HCT116 (cell line): ENCODE measurements at regions not wholly inside any gene's neighbourhood (a gene's known extent, or its start where the extent isn't known, plus 50 kb on each side); places are given as distances from the start of the nearest gene placed in this dataset.

Experiments
- ATAC-seq: fragments of 200-7000 bp; cut with Tn5 transposase; 2 replicates; pipeline ENCODE4 v1.9.1; 2020; ENCODE audit warnings: mild to moderate bottlenecking, moderate library complexity
- BruUV-seq: library from RNA; stranded (reverse); fragments of 400-500 nt; replicated peaks from 2 replicates; lab custom pipeline; 2021; lab: Mats Ljungman, UMichigan
- CTCF ChIA-PET: fragments of 300-600 bp; sonication (Branson Sonifier 250); formaldehyde crosslinking; loops from one replicate; lab custom pipeline; 2021; ENCODE audit warnings: antibody characterized with exemption; lab: Charles Lee
- POLR2A ChIA-PET: fragments of 300-600, 350-600 bp; sonication (Branson Sonifier 250); formaldehyde crosslinking; loops from one replicate; lab custom pipeline; 2021; ENCODE audit warnings: antibody characterized with exemption; lab: Charles Lee
- RAD21 ChIA-PET, 2 experiments: fragments of 300-600 bp; sonication (Branson Sonifier 250); formaldehyde crosslinking; loops; one replicate each; lab custom pipeline; 2023; ENCODE audit warnings: low total read pairs in 2 of 2; ENCODE audit not compliant: uncharacterized antibody in 2 of 2, unreplicated experiment in 2 of 2, low non-redundant PET in 1 of 2; lab: Charles Lee
- DNase-seq: peaks from one replicate; pipeline ENCODE4 v3.0.0-alpha.2; 2010; ENCODE audit warnings: low read depth, low spot score
- H2AFZ ChIP-seq: fragments of 200-600 bp; shearing (Covaris generic), sonication (generic); 2 replicates; pipeline ENCODE4 v1.6.1; 2017; ENCODE audit warnings: low read depth, mixed run types, mixed read lengths, antibody characterized with exemption, low read length; ENCODE audit not compliant: poor library complexity, severe bottlenecking
- H3K27ac ChIP-seq: 2 replicates; pipeline ENCODE4 v1.5.1; 2012; ENCODE audit warnings: low read depth, low read length
- H3K27me3 ChIP-seq: fragments of 200-600 bp; sonication (generic); 2 replicates; pipeline ENCODE4 v1.6.1; 2016; ENCODE audit warnings: mixed run types, low read length, mixed read lengths; ENCODE audit not compliant: insufficient read depth
- H3K36me3 ChIP-seq, 2 experiments: fragments of 200-500 bp in 1 of 2; fragments of 200-600 bp in 1 of 2; sonication (Bioruptor generic) in 1 of 2; sonication (generic) in 1 of 2; 2 replicates each; pipeline versions ENCODE4 v1.5.1 to v1.6.1; 2014 to 2016; ENCODE audit warnings: low read length in 2 of 2, inconsistent platforms in 1 of 2, mixed read lengths in 1 of 2, mixed run types in 1 of 2; ENCODE audit not compliant: insufficient read depth in 2 of 2, control insufficient read depth in 1 of 2
- H3K4me1 ChIP-seq, 2 experiments: fragments of 200-600 bp in 1 of 2; sonication (generic) in 1 of 2; 2 replicates each; pipeline versions ENCODE4 v1.5.1 to v1.6.1; 2012 to 2017; ENCODE audit warnings: low read length in 2 of 2, inconsistent platforms in 1 of 2, mild to moderate bottlenecking in 1 of 2, mixed read lengths in 1 of 2, mixed run types in 1 of 2, moderate library complexity in 1 of 2; ENCODE audit not compliant: insufficient read depth in 2 of 2, control insufficient read depth in 1 of 2
- H3K4me2 ChIP-seq: fragments of 200-600 bp; sonication (generic); 2 replicates; pipeline ENCODE4 v1.6.1; 2017; ENCODE audit warnings: mixed run types, low read length, mixed read lengths
- H3K4me3 ChIP-seq, 2 experiments: fragments of 200-600 bp in 1 of 2; sonication (generic) in 1 of 2; replicated peaks in 1 of 2; 2 replicates each; pipeline ENCODE4 v1.5.1; 2011 to 2016; ENCODE audit warnings: low read length in 2 of 2, control low read depth in 1 of 2, low read depth in 1 of 2, mild to moderate bottlenecking in 1 of 2, mixed read lengths in 1 of 2, mixed run types in 1 of 2
- H3K79me2 ChIP-seq: fragments of 200-600 bp; sonication (generic); 2 replicates; pipeline ENCODE4 v1.6.1; 2017; ENCODE audit warnings: mild to moderate bottlenecking, mixed run types, low read length, moderate library complexity, mixed read lengths; ENCODE audit not compliant: insufficient read depth
- H3K9ac ChIP-seq: fragments of 200-600 bp; sonication (generic); 2 replicates; pipeline ENCODE4 v1.6.1; 2016; ENCODE audit warnings: low read length, mixed read lengths
- H3K9me2 ChIP-seq: fragments of 200-600 bp; sonication (generic), shearing (Covaris generic); 2 replicates; pipeline ENCODE4 v1.6.1; 2017; ENCODE audit warnings: mixed run types, mild to moderate bottlenecking, moderate library complexity; ENCODE audit not compliant: insufficient read depth
- H3K9me3 ChIP-seq, 2 experiments: fragments of 200-500 bp in 1 of 2; fragments of 200-600 bp in 1 of 2; sonication (Bioruptor generic) in 1 of 2; sonication (generic) in 1 of 2; 2 replicates each; pipeline ENCODE4 v1.6.1; 2014 to 2017; ENCODE audit warnings: low read length in 2 of 2, mixed read lengths in 2 of 2, inconsistent platforms in 1 of 2, low read depth in 1 of 2, mild to moderate bottlenecking in 1 of 2, mixed run types in 1 of 2, moderate library complexity in 1 of 2; ENCODE audit not compliant: control insufficient read depth in 1 of 2, insufficient read depth in 1 of 2
- H4K20me1 ChIP-seq: fragments of 200-600 bp; sonication (generic), shearing (Covaris generic); 2 replicates; pipeline ENCODE4 v1.6.1; 2017; ENCODE audit warnings: mixed run types, mild to moderate bottlenecking, moderate library complexity; ENCODE audit not compliant: insufficient read depth
- CBX3 ChIP-seq: IDR thresholded peaks from 2 replicates; pipeline ENCODE4 v1.6.1; 2012; ENCODE audit warnings: low read depth
- CEBPB ChIP-seq: IDR thresholded peaks from 2 replicates; pipeline ENCODE4 v1.6.1; 2012; ENCODE audit warnings: low read depth
- EGR1 ChIP-seq: IDR thresholded peaks from 2 replicates; pipeline ENCODE4 v1.6.1; 2012; ENCODE audit warnings: low read depth
- ELF1 ChIP-seq: IDR thresholded peaks from 2 replicates; pipeline ENCODE4 v1.6.1; 2012; ENCODE audit warnings: low read depth, borderline replicate concordance
- EZH2 ChIP-seq: fragments of 200-600 bp; sonication (generic); IDR thresholded peaks from 2 replicates; pipeline ENCODE4 v1.6.1; 2017; ENCODE audit warnings: antibody characterized with exemption, mixed run types
- EZH2phosphoT487 ChIP-seq: fragments of 200-600 bp; IDR thresholded peaks from 2 replicates; pipeline ENCODE4 v1.6.1; 2018; ENCODE audit warnings: antibody characterized with exemption, borderline replicate concordance
- POLR2A ChIP-seq: IDR thresholded peaks from 2 replicates; pipeline ENCODE4 v1.7.0; 2011; ENCODE audit warnings: borderline replicate concordance; ENCODE audit not compliant: insufficient read depth, insufficient read length; ENCODE audit errors: extremely low read depth
- POLR2AphosphoS5 ChIP-seq: IDR thresholded peaks from 2 replicates; pipeline ENCODE4 v1.6.1; 2011; ENCODE audit warnings: mild to moderate bottlenecking, low read depth, low read length, moderate library complexity
- RAD21 ChIP-seq: IDR thresholded peaks from 2 replicates; pipeline ENCODE4 v1.6.1; 2012; ENCODE audit warnings: low read depth, mild to moderate bottlenecking
- SIN3A ChIP-seq: IDR thresholded peaks from 2 replicates; pipeline ENCODE4 v1.6.1; 2012; ENCODE audit warnings: low read depth
- ZFX ChIP-seq: fragments of 450-650 bp; IDR thresholded peaks from 2 replicates; pipeline ENCODE4 v1.6.1; 2017
- ZNF274 ChIP-seq: fragments of 200-500 bp; sonication (Bioruptor generic); IDR thresholded peaks from 2 replicates; pipeline ENCODE4 v1.6.1; 2014; ENCODE audit warnings: mild to moderate bottlenecking, low read depth, low read length, inconsistent platforms
- intact Hi-C: fragments of 100-400 bp; cut with micrococcal nuclease; formaldehyde crosslinking; loops from 2 replicates; pipeline ENCODE4 v1.10.0; 2022
- TF ChIP-seq, protein P1 (sequence below): IDR thresholded peaks from 2 replicates; pipeline ENCODE4 v1.6.1; 2012
- TF ChIP-seq, protein P2 (sequence below): IDR thresholded peaks from 2 replicates; pipeline ENCODE4 v1.6.1; 2012
- TF ChIP-seq, protein P3 (sequence below): IDR thresholded peaks from 2 replicates; pipeline ENCODE4 v1.6.1; 2012; ENCODE audit warnings: low read depth

DNA sequence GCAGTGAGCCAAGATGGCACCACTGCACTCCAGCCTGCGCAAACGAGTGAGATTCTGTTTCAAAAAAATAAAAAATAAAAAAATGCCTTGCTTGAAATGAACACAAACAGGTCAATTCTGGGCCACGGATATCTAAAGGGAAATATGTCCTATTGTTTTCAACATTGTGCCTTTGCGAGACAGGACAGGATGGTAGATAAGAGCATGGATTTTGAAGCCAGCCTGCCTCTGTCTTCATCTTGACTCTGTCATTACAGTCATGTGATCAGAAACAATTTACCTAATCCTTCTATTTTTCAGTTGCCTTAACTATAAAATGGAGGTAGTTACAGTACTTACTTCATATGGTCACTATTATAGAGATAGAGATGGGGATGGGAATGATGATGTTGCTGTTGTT, 56.7 kb upstream of the ZSWIM5 start:
- H3K9ac ChIP-seq: no peak overlapping the region
- ChIA-PET CTCF (no interaction called here), POLR2A (no interaction called here), RAD21 (no interaction called here)
- TF ChIP-seq SIN3A (no peak), RAD21 (no peak), CEBPB (no peak)
- no TSS peak for BruUV-seq
- no peak overlapping the region for H2AFZ ChIP-seq
- peaks cover 4 to 11% of the 10 kb centered on the region in 2 experiments; a peak in 2 of 4 replicates for H3K9me3 ChIP-seq
- peaks cover 0 to 8% of the 10 kb centered on the region in 2 experiments; a peak in 2 of 4 replicates for H3K4me1 ChIP-seq
- H3K4me3 ChIP-seq: no peak overlapping the region
- H3K9me2 ChIP-seq: no peaks in the 10 kb centered on the region
- DNase-seq (no peak), ATAC-seq (no peak)
- intact Hi-C loops: no loop called here
- no peaks in the 10 kb centered on the region for H3K36me3 ChIP-seq
- H3K4me2 ChIP-seq: no peak overlapping the region
- H3K27me3 ChIP-seq: no peaks in the 10 kb centered on the region
- H3K27ac ChIP-seq: no peak overlapping the region
- H3K79me2 ChIP-seq: no peaks in the 10 kb centered on the region
- no peaks in the 10 kb centered on the region for H4K20me1 ChIP-seq

DNA sequence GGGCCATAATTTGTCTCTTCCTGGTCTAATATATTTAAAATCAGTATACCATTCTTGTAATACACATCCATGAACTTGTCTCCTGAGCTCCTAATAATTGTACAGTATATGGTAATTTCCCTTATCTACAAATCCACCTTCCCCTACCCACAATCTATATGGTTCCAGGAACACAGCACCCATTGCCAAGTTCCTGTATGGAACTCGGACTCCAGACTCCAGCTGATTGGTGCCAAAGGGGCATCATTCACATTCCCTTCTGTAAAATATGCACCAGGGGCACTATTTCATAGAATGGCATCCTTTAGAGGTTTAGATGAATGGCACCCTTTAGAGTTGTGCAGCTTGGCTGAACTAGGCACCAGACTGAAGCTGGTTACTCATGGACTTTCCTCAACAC, 58.8 kb upstream of the ZSWIM5 start:
- ChIA-PET RAD21 (no interaction called here), POLR2A (no interaction called here), CTCF (no interaction called here)
- Histone ChIP-seq H2AFZ (no peak overlapping the region), H3K27me3 (no peaks in the 10 kb centered on the region), H3K36me3 (no peaks in the 10 kb centered on the region), H3K9me3 (no peaks in the 10 kb centered on the region), H3K79me2 (no peaks in the 10 kb centered on the region), H4K20me1 (no peaks in the 10 kb centered on the region), H3K27ac (no peak overlapping the region), H3K9me2 (no peaks in the 10 kb centered on the region), H3K4me1 (peaks cover 0 to 8% of the 10 kb centered on the region in 2 experiments; a peak in 2 of 4 replicates), H3K4me3 (no peak overlapping the region), H3K4me2 (no peak overlapping the region), H3K9ac (no peak overlapping the region)
- no peak for ATAC-seq
- TF ChIP-seq, protein P1, sequence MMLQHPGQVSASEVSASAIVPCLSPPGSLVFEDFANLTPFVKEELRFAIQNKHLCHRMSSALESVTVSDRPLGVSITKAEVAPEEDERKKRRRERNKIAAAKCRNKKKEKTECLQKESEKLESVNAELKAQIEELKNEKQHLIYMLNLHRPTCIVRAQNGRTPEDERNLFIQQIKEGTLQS: no peak
- no peak for TF ChIP-seq ELF1
- no peak for TF ChIP-seq POLR2A
- no peak for TF ChIP-seq CBX3
- TF ChIP-seq EZH2phosphoT487: no peak
- no peak for TF ChIP-seq CEBPB
- TF ChIP-seq ZFX: no peak
- no peak for TF ChIP-seq SIN3A
- TF ChIP-seq RAD21: no peak
- no peak for TF ChIP-seq ZNF274
- TF ChIP-seq, protein P2, sequence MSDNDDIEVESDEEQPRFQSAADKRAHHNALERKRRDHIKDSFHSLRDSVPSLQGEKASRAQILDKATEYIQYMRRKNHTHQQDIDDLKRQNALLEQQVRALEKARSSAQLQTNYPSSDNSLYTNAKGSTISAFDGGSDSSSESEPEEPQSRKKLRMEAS: no peak
- no peak for TF ChIP-seq POLR2AphosphoS5
- TF ChIP-seq, protein P3, sequence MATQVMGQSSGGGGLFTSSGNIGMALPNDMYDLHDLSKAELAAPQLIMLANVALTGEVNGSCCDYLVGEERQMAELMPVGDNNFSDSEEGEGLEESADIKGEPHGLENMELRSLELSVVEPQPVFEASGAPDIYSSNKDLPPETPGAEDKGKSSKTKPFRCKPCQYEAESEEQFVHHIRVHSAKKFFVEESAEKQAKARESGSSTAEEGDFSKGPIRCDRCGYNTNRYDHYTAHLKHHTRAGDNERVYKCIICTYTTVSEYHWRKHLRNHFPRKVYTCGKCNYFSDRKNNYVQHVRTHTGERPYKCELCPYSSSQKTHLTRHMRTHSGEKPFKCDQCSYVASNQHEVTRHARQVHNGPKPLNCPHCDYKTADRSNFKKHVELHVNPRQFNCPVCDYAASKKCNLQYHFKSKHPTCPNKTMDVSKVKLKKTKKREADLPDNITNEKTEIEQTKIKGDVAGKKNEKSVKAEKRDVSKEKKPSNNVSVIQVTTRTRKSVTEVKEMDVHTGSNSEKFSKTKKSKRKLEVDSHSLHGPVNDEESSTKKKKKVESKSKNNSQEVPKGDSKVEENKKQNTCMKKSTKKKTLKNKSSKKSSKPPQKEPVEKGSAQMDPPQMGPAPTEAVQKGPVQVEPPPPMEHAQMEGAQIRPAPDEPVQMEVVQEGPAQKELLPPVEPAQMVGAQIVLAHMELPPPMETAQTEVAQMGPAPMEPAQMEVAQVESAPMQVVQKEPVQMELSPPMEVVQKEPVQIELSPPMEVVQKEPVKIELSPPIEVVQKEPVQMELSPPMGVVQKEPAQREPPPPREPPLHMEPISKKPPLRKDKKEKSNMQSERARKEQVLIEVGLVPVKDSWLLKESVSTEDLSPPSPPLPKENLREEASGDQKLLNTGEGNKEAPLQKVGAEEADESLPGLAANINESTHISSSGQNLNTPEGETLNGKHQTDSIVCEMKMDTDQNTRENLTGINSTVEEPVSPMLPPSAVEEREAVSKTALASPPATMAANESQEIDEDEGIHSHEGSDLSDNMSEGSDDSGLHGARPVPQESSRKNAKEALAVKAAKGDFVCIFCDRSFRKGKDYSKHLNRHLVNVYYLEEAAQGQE: no peak
- no peak for TF ChIP-seq EZH2
- TF ChIP-seq EGR1: no peak
- intact Hi-C loops: no loop called here
- no TSS peak for BruUV-seq
- no peak for DNase-seq
